Trophoblast cell (in vitro differentiated cells and primary cell): ENCODE measurements at regions not wholly inside any gene's neighbourhood (a gene's known extent, or its start where the extent isn't known, plus 50 kb on each side); places are given as distances from the start of the nearest gene placed in this dataset.

Source experiments
- DNase-seq, 2 donors: peaks; one replicate each; pipeline ENCODE4 v3.0.0-alpha.2; 2016
- H2AFZ ChIP-seq: 2 replicates; pipeline ENCODE4 v1.6.1; 2013; ENCODE audit warnings: low read length, moderate library complexity, mild to moderate bottlenecking; ENCODE audit not compliant: insufficient read depth, poor library complexity
- H2AK5ac ChIP-seq: 2 replicates; pipeline ENCODE4 v1.6.1; 2013; ENCODE audit warnings: mild to moderate bottlenecking, low read length
- H2BK120ac ChIP-seq: 2 replicates; pipeline ENCODE4 v1.6.1; 2013; ENCODE audit warnings: low read length, mild to moderate bottlenecking, moderate library complexity; ENCODE audit not compliant: insufficient read depth, poor library complexity
- H2BK12ac ChIP-seq: 2 replicates; pipeline ENCODE4 v1.6.1; 2013; ENCODE audit warnings: mild to moderate bottlenecking, low read length, moderate library complexity
- H2BK5ac ChIP-seq: 2 replicates; pipeline ENCODE4 v1.6.1; 2013; ENCODE audit warnings: low read length, low read depth, moderate library complexity, mild to moderate bottlenecking; ENCODE audit not compliant: poor library complexity
- H3K14ac ChIP-seq: 2 replicates; pipeline ENCODE4 v1.6.1; 2013; ENCODE audit warnings: mild to moderate bottlenecking, low read length
- H3K18ac ChIP-seq: 2 replicates; pipeline ENCODE4 v1.6.1; 2013; ENCODE audit warnings: mild to moderate bottlenecking, low read length
- H3K23ac ChIP-seq: 2 replicates; pipeline ENCODE4 v1.6.1; 2013; ENCODE audit warnings: low read length
- H3K27ac ChIP-seq: 2 replicates; pipeline ENCODE4 v1.5.1; 2013; ENCODE audit warnings: low read depth, mild to moderate bottlenecking, inconsistent platforms, low read length, moderate library complexity
- H3K27me3 ChIP-seq: 2 replicates; pipeline ENCODE4 v1.6.1; 2013; ENCODE audit warnings: inconsistent platforms, mild to moderate bottlenecking, low read length, moderate library complexity; ENCODE audit not compliant: insufficient read depth
- H3K36me3 ChIP-seq, 2 experiments: 1 replicate in 1 of 2; 2 replicates in 1 of 2; pipeline ENCODE4 v1.6.1; 2013; ENCODE audit warnings: low read length in 2 of 2, mild to moderate bottlenecking in 2 of 2, moderate library complexity in 1 of 2; ENCODE audit not compliant: insufficient read depth in 2 of 2, control insufficient read depth in 1 of 2
- H3K4ac ChIP-seq: 2 replicates; pipeline ENCODE4 v1.6.1; 2013; ENCODE audit warnings: low read depth, mild to moderate bottlenecking, low read length, moderate library complexity
- H3K4me1 ChIP-seq, 2 experiments: 1 replicate in 1 of 2; 2 replicates in 1 of 2; pipeline ENCODE4 v1.6.1; 2013; ENCODE audit warnings: low read length in 2 of 2, mild to moderate bottlenecking in 2 of 2, moderate library complexity in 1 of 2; ENCODE audit not compliant: insufficient read depth in 2 of 2, control insufficient read depth in 1 of 2
- H3K4me2 ChIP-seq: 2 replicates; pipeline ENCODE4 v1.6.1; 2013; ENCODE audit warnings: inconsistent platforms, mild to moderate bottlenecking, low read length, moderate library complexity
- H3K4me3 ChIP-seq: 2 replicates; pipeline ENCODE4 v1.5.1; 2013; ENCODE audit warnings: mild to moderate bottlenecking, low read depth, low read length, inconsistent platforms
- H3K79me1 ChIP-seq: one replicate; pipeline ENCODE4 v1.6.1; 2013; ENCODE audit warnings: low read length
- H3K79me2 ChIP-seq: 2 replicates; pipeline ENCODE4 v1.6.1; 2013; ENCODE audit warnings: low read length, mild to moderate bottlenecking; ENCODE audit not compliant: control insufficient read depth, insufficient read depth, poor library complexity
- H3K9ac ChIP-seq: 2 replicates; pipeline ENCODE4 v1.6.1; 2013; ENCODE audit warnings: mild to moderate bottlenecking, low read length
- H3K9me3 ChIP-seq: 2 replicates; pipeline ENCODE4 v1.6.1; 2013; ENCODE audit warnings: low read depth, mild to moderate bottlenecking, control low read depth, inconsistent platforms, low read length; ENCODE audit not compliant: insufficient read depth
- H4K12ac ChIP-seq: 2 replicates; pipeline ENCODE4 v1.6.1; 2013; ENCODE audit warnings: low read depth, mild to moderate bottlenecking, low read length, moderate library complexity
- H4K8ac ChIP-seq: 2 replicates; pipeline ENCODE4 v1.6.1; 2013; ENCODE audit warnings: low read depth, mild to moderate bottlenecking, low read length, moderate library complexity
- H4K91ac ChIP-seq: one replicate; pipeline ENCODE4 v1.6.1; 2013; ENCODE audit warnings: low read depth, mild to moderate bottlenecking, low read length, moderate library complexity
- WGBS: extraction: QIAGEN DNeasy Blood & Tissue Kit; methylation state at CpG from one replicate; pipeline ENCODE4 v1.1.7; 2013; ENCODE audit warnings: missing lambda C conversion rate; ENCODE audit not compliant: insufficient read length, insufficient coverage; ENCODE audit errors: extremely low coverage; 5-methylcytosine and 5-hydroxymethylcytosine counted together

GRCh38 chr3:80697291-80697690, 929.5 kb upstream of the ROBO1 start:
- Histone ChIP-seq H3K79me2 (no peaks in the 10 kb centered on the region), H3K27ac (no peak overlapping the region), H2AK5ac (no peak overlapping the region), H4K8ac (no peak overlapping the region), H2BK5ac (no peak overlapping the region), H2AFZ (no peak overlapping the region), H3K4ac (no peak overlapping the region), H3K9ac (no peak overlapping the region), H3K18ac (no peak overlapping the region), H3K36me3 (no peaks in the 10 kb centered on the region), H3K27me3 (no peaks in the 10 kb centered on the region), H2BK12ac (no peak overlapping the region), H3K4me1 (no peaks in the 10 kb centered on the region), H4K12ac (no peak overlapping the region), H3K4me3 (no peak overlapping the region), H3K4me2 (no peak overlapping the region), H3K9me3 (no peaks in the 10 kb centered on the region), H3K23ac (no peak overlapping the region), H3K14ac (no peak overlapping the region), H4K91ac (no peak overlapping the region), H3K79me1 (no peaks in the 10 kb centered on the region), H2BK120ac (no peak overlapping the region)
- peak; percentile 3 to 59 for DNase-seq
- WGBS, result no CpG with 5 or more reads among the region's 2 CpGs

DNA sequence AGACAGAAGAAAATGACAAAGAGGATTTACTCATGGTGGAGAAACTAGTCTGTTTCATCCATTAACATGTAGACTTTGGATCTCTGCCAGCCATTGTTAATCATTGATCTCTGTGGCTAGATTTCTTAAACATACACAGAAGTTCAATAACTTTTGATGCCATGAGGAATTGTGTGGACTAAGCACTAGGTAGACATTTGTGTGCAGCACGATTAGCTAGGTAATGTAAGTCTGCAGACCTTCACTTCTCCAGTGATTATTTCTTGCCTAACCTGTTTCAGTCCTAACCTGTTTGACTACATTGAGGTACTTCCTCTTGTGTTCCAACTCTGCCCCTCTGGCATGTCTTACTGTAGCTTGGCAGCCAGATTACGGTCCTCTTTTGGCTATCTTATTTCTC, 928.5 kb upstream of the ROBO1 start:
- Histone ChIP-seq H3K14ac (no peak overlapping the region), H3K27ac (no peak overlapping the region), H3K79me2 (no peaks in the 10 kb centered on the region), H2BK120ac (no peak overlapping the region), H3K4me1 (no peaks in the 10 kb centered on the region), H3K4ac (no peak overlapping the region), H2AK5ac (no peak overlapping the region), H4K8ac (no peak overlapping the region), H3K36me3 (no peaks in the 10 kb centered on the region), H2BK12ac (no peak overlapping the region), H3K79me1 (no peaks in the 10 kb centered on the region), H3K4me2 (peak overlapping the region; percentile 24), H4K12ac (no peak overlapping the region), H3K9ac (no peak overlapping the region), H2AFZ (no peak overlapping the region), H2BK5ac (no peak overlapping the region), H3K23ac (no peak overlapping the region), H3K9me3 (no peaks in the 10 kb centered on the region), H3K18ac (no peak overlapping the region), H3K27me3 (no peaks in the 10 kb centered on the region), H4K91ac (no peak overlapping the region), H3K4me3 (no peak overlapping the region)
- DNase-seq, result peak; percentile 58 to 92
- WGBS, result no CpG with 5 or more reads among the region's 2 CpGs

DNA sequence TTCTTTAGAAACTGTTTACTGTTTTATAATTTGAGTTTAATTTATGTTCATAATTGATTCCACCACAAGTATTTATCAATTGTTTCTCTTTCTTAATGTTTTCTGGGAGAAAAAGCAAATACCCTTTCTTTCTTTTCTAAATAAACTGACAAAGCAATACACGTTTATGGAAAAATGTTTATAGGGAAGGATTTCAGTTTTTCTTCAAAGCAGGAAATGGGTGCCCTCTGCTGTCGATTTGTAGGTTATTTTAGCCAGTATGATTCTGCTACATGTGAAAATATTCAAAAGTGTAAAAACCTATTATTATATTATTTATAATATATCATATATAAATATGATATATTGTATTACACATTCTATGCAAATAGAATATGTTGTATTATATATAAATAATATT, 921.0 kb upstream of the ROBO1 start:
- H3K4me2 ChIP-seq, result no peak overlapping the region
- H3K9ac ChIP-seq, result no peak overlapping the region
- no peak overlapping the region for H3K18ac ChIP-seq
- no peak overlapping the region for H2BK120ac ChIP-seq
- H2BK12ac ChIP-seq, result no peak overlapping the region
- DNase-seq, result peak in 1 of 2 donors; percentile 42
- H3K79me1 ChIP-seq, result no peaks in the 10 kb centered on the region
- H4K12ac ChIP-seq, result no peak overlapping the region
- no CpG with 5 or more reads among the region's 2 CpGs for WGBS
- no peaks in the 10 kb centered on the region for H3K36me3 ChIP-seq
- no peak overlapping the region for H3K27ac ChIP-seq
- H3K4ac ChIP-seq, result no peak overlapping the region
- H2BK5ac ChIP-seq, result no peak overlapping the region
- H3K4me3 ChIP-seq, result no peak overlapping the region
- H4K8ac ChIP-seq, result no peak overlapping the region
- H3K4me1 ChIP-seq, result no peaks in the 10 kb centered on the region
- H4K91ac ChIP-seq, result no peak overlapping the region
- H3K14ac ChIP-seq, result no peak overlapping the region
- no peak overlapping the region for H2AFZ ChIP-seq
- no peaks in the 10 kb centered on the region for H3K79me2 ChIP-seq
- H2AK5ac ChIP-seq, result no peak overlapping the region
- no peak overlapping the region for H3K23ac ChIP-seq
- no peaks in the 10 kb centered on the region for H3K9me3 ChIP-seq
- no peaks in the 10 kb centered on the region for H3K27me3 ChIP-seq

GRCh38 chr3:80682951-80683350, 915.2 kb upstream of the ROBO1 start:
- H3K79me1 ChIP-seq, result no peaks in the 10 kb centered on the region
- H3K4ac ChIP-seq, result no peak overlapping the region
- H3K27me3 ChIP-seq, result no peaks in the 10 kb centered on the region
- no peaks in the 10 kb centered on the region for H3K9me3 ChIP-seq
- H3K79me2 ChIP-seq, result no peaks in the 10 kb centered on the region
- H3K4me1 ChIP-seq, result no peaks in the 10 kb centered on the region
- no peak overlapping the region for H2AFZ ChIP-seq
- no peak overlapping the region for H4K8ac ChIP-seq
- no peaks in the 10 kb centered on the region for H3K36me3 ChIP-seq
- no peak overlapping the region for H3K4me2 ChIP-seq
- WGBS, result no CpG with 5 or more reads among the region's 1 CpG
- H3K9ac ChIP-seq, result no peak overlapping the region
- H3K4me3 ChIP-seq, result no peak overlapping the region
- no peak overlapping the region for H3K14ac ChIP-seq
- no peak overlapping the region for H2BK5ac ChIP-seq
- no peak overlapping the region for H2BK120ac ChIP-seq
- H3K18ac ChIP-seq, result no peak overlapping the region
- DNase-seq, result no peak
- H3K23ac ChIP-seq, result no peak overlapping the region
- H3K27ac ChIP-seq, result no peak overlapping the region
- H2BK12ac ChIP-seq, result no peak overlapping the region
- no peak overlapping the region for H4K12ac ChIP-seq
- no peak overlapping the region for H2AK5ac ChIP-seq
- no peak overlapping the region for H4K91ac ChIP-seq
